ENCODE measurements at regions not wholly inside any gene's neighbourhood (a gene's known extent, or its start where the extent isn't known, plus 50 kb on each side); places are given as distances from the start of the nearest gene placed in this dataset.

DNA sequence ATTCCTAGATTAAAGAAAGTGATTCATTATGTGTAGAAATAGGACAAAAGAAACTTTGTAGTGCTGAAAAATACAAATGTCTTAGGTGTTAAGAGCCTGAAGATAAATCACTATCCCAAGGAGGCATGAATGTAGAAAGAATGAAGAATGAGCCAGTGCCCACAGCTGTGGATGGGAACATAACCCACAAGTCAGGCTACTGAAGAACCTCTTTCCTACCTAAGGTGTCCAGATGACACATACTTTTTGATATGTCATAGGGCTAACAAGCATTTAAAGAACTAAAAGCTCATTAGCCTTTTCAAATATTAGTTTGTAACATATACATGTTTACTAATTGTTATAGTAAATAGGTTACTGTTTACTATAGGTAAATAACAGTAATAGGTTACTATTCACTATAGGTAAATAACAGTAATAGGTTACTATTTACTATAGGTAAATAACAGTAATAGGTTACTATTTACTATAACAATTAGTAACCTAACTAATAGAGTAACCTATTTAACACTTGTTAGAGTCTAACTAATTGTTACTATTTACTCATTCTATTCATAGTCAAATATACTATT is 275.0 kb upstream of the KYNU start:
- no peak overlapping the region for H3K27ac ChIP-seq (replicated peaks)
- H3K36me3 ChIP-seq = no peaks in the 10 kb centered on the region
- no peaks in the 10 kb centered on the region for H3K4me1 ChIP-seq
- intact Hi-C loops (cut with micrococcal nuclease) = no loop called here
- H3K9me3 ChIP-seq (replicated peaks) = no peaks in the 10 kb centered on the region
- H3K27me3 ChIP-seq (ENCODE audit: low read depth) = no peaks in the 10 kb centered on the region
- TF ChIP-seq, protein P1, sequence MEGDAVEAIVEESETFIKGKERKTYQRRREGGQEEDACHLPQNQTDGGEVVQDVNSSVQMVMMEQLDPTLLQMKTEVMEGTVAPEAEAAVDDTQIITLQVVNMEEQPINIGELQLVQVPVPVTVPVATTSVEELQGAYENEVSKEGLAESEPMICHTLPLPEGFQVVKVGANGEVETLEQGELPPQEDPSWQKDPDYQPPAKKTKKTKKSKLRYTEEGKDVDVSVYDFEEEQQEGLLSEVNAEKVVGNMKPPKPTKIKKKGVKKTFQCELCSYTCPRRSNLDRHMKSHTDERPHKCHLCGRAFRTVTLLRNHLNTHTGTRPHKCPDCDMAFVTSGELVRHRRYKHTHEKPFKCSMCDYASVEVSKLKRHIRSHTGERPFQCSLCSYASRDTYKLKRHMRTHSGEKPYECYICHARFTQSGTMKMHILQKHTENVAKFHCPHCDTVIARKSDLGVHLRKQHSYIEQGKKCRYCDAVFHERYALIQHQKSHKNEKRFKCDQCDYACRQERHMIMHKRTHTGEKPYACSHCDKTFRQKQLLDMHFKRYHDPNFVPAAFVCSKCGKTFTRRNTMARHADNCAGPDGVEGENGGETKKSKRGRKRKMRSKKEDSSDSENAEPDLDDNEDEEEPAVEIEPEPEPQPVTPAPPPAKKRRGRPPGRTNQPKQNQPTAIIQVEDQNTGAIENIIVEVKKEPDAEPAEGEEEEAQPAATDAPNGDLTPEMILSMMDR (IDR thresholded peaks at IDR 0.05; ENCODE audit: borderline replicate concordance) = no peak
- DNase-seq = no peak
- H3K4me3 ChIP-seq = no peak overlapping the region

GRCh38 chr2:142601794-142602193 is 275.7 kb upstream of the KYNU start:
- H3K36me3 ChIP-seq = no peaks in the 10 kb centered on the region
- TF ChIP-seq, protein P1 (IDR thresholded peaks at IDR 0.05; ENCODE audit: borderline replicate concordance) = no peak
- H3K9me3 ChIP-seq (replicated peaks) = no peaks in the 10 kb centered on the region
- H3K27me3 ChIP-seq (ENCODE audit: low read depth) = no peaks in the 10 kb centered on the region
- H3K4me1 ChIP-seq = no peaks in the 10 kb centered on the region
- intact Hi-C loops (cut with micrococcal nuclease) = no loop called here
- H3K27ac ChIP-seq (replicated peaks) = no peak overlapping the region
- DNase-seq = no peak
- no peak overlapping the region for H3K4me3 ChIP-seq

DNA sequence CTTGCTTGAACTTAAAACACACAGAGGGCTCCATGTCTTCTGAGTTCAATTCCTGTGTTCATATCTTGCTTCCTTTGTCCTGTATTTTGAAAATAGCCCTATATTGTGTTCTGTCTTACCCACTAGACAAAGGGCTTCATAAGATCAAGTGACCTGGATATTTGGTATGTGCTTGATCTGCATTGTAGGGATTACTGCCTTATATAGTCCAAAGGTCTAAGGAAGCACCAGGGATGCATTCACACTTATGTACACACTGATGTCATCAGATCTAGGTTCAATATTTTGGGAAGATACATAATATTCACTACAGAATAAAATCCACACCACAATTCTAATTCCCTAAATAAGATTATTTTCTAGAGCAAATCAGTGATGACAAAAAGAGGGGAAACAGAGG is 278.0 kb upstream of the KYNU start:
- H3K36me3 ChIP-seq = no peaks in the 10 kb centered on the region
- H3K4me1 ChIP-seq = no peaks in the 10 kb centered on the region
- no peaks in the 10 kb centered on the region for H3K27me3 ChIP-seq (ENCODE audit: low read depth)
- intact Hi-C loops (cut with micrococcal nuclease) = no loop called here
- H3K9me3 ChIP-seq (replicated peaks) = no peaks in the 10 kb centered on the region
- no peak for DNase-seq
- H3K27ac ChIP-seq (replicated peaks) = no peak overlapping the region
- H3K4me3 ChIP-seq = no peak overlapping the region
- TF ChIP-seq, protein P1 (IDR thresholded peaks at IDR 0.05; ENCODE audit: borderline replicate concordance) = no peak

DNA sequence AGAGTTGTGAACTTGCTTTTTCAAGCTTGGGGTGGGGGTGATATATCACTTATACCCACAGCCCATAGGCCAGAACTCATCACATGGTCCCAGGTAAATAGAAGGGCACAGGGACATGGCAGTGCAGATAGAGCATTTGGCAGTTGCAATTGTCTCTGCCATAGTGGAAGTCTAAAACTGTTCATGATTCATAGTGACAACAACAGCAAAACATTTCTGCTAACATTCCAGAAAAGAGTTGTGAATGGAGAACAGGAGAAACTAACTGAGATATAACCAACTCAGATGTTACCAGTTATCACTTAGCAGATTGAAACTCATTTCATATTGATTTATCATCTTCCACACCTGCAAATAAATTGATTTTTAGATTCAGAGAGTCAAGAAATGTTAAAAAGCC is 278.6 kb upstream of the KYNU start:
- H3K9me3 ChIP-seq (replicated peaks) = no peaks in the 10 kb centered on the region
- intact Hi-C loops (cut with micrococcal nuclease) = no loop called here
- H3K36me3 ChIP-seq = no peaks in the 10 kb centered on the region
- H3K4me3 ChIP-seq = no peak overlapping the region
- H3K27ac ChIP-seq (replicated peaks) = no peak overlapping the region
- no peaks in the 10 kb centered on the region for H3K27me3 ChIP-seq (ENCODE audit: low read depth)
- DNase-seq = no peak
- H3K4me1 ChIP-seq = no peaks in the 10 kb centered on the region
- TF ChIP-seq, protein P1 (IDR thresholded peaks at IDR 0.05; ENCODE audit: borderline replicate concordance) = no peak

GRCh38 chr2:142596334-142597088 is 281.0 kb upstream of the KYNU start:
- H3K27ac ChIP-seq (replicated peaks) = no peak overlapping the region
- H3K4me3 ChIP-seq = no peak overlapping the region
- DNase-seq = no peak
- intact Hi-C loops (cut with micrococcal nuclease) = no loop called here
- H3K36me3 ChIP-seq = no peaks in the 10 kb centered on the region
- no peaks in the 10 kb centered on the region for H3K9me3 ChIP-seq (replicated peaks)
- no peaks in the 10 kb centered on the region for H3K4me1 ChIP-seq
- TF ChIP-seq, protein P1 (IDR thresholded peaks at IDR 0.05; ENCODE audit: borderline replicate concordance) = no peak
- no peaks in the 10 kb centered on the region for H3K27me3 ChIP-seq (ENCODE audit: low read depth)

Data from left ventricle myocardium inferior (tissue), 1 donor.